ENCODE measurements at regions not wholly inside any gene's neighbourhood (a gene's known extent, or its start where the extent isn't known, plus 50 kb on each side); places are given as distances from the start of the nearest gene placed in this dataset.
A peak's percentile ranks its signal among the peaks of the same experiment; 100 is the strongest.

DNA sequence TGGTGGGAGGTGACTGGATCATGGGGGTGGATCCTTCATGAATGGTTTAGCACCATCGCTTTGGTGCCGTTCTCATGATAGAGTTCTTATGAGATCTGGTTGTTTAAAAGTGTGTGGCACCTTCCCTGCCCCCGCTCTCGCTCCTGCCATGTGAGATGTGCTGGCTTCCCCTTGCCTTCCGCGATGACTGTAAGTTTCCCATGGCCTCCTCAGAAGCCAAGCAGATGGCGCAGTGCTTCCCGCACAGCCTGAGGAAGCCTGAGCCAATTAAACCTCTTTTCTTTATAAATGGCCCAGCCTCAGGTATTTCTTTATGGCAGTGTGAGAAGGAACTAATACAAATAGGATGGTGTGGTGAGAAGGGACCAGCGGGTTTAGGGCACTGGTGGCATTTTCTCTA lies 243.3 kb upstream of the CELF2 start:
- DNase-seq (ENCODE audit: low spot score): no peak

DNA sequence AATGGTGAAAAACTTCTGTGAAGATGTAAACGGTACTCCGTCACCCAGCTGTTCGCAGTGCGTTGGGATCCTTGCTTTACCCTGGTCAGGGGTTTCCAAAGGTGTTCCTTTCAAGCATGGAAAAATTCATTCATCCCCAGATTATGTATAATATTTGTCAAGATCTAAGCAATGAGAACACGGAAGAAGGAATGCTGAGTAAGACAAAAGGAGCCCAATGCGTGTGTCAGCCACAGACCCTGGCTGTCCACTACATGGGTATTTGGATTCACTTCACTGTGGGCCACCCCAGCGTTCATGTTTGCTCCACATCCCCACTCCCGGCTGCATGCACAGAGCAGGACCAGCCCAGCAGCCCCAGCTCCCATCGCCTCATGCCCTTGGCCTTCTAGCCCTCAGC lies 241.3 kb upstream of the CELF2 start:
- no peak for DNase-seq (ENCODE audit: low spot score)

DNA sequence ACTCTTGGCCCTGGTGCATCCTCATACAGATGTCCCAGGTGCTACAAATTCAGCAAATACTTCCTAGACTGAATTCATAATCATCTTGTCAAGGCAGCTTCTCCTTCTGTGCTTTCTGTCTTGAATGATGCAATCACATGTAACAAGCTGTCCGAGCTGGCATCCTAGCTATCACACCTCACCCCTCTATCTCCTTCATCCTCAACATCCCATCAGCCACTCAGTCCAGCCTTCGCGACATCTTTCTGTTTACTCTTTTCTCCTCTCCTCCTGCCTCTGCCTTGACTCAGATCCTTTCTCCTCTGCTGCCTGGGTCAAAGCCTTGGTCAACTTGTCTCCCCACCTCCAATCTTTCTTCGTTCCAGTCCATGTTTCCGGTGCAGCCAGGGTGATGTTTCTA lies 240.4 kb upstream of the CELF2 start:
- DNase-seq (ENCODE audit: low spot score): no peak

DNA sequence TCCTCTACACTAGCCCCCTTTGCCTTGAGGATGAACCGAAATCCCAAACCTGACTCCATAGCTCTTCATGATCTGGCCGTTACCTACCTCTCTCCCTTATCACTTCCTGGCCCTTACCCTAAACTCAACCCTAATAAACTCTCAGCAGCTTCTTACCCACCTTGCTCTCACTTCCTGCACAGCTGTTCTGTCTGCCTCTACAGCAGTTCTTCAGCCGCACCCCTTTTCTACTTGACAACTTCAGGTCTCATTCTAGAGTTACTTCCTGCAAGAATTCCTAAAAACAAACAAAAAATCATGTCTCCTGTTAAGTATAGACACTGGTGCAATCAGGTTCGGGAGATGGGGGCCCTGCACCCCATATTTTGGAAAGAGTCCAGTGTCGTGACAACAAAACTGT lies 239.9 kb upstream of the CELF2 start:
- no peak for DNase-seq (ENCODE audit: low spot score)

DNA sequence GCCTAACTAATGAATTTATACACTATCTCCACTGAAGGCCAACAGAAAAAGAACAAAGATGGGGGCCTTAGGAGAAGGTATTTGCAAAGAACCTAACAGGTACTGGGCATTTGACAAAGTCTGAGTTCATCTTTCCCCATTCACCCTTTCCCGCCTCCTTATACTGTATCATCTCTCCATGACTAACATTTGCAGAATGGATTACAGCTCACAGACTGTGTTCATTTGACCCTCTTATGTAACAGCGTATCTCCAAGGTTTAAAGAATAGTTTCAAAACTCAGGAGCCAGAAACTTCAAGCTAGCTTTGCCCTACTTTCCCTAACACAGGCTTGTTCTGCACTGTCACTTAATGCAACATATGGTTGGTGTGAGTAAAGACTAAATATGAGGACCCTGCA lies 238.7 kb upstream of the CELF2 start:
- no peak for DNase-seq (ENCODE audit: low spot score)

DNA sequence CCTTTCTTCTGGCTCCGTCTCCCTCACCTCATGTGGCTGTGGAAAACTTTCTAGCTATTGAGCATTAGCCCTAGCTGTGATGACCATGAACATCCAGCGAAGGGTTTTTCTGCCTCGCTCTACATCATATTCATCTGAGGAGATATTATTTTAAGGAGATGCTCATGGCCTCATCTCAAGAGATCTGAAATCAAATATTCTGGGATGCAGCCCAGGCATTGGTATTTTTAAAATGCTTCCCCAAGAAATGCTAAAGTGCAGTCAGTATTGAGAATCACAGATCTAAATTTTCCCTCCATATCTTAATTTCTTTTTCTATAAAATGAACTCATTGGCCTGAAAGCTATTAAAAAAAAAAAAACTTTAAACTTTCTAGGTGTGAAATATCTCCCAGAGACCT lies 238.2 kb upstream of the CELF2 start:
- DNase-seq (ENCODE audit: low spot score): no peak

DNA sequence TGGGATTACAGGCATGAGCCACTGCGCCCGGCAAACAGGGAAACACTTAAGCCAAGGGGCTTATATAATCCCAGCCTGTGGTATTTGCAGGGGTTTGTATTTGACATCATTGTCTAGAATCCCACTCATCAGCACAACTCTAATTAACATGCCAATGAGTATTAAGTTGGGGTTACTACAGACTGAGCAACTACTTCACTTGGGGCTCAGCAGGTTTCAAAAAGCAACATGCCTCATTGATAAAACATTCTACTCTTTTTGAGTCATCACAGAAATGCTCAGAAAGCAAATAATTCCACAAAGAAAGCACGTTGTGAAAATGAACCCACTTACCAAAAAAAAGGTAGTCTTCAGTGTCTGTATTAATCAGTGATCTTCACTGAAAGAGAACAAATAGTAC lies 236.9 kb upstream of the CELF2 start:
- DNase-seq (ENCODE audit: low spot score): no peak

DNA sequence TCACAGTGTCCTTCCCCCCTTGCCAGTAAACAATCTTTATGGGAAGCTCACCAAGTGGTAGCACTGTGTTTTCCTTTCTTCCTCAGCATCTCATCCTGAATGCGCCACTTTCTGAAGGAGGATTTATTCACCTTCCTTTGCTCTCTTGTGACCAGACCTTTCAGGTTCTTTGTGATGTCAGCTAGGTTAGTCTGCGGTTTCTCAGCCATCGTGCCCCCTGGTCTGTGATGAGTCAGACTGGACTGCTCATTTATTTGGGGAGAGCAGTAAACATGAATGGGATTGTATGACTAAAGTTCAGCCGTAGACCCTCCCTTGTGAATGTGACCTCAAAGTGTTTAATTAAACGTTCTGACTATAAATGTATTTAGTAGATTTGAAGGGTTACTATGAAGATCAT lies 235.1 kb upstream of the CELF2 start:
- DNase-seq (ENCODE audit: low spot score): peak; percentile 43

DNA sequence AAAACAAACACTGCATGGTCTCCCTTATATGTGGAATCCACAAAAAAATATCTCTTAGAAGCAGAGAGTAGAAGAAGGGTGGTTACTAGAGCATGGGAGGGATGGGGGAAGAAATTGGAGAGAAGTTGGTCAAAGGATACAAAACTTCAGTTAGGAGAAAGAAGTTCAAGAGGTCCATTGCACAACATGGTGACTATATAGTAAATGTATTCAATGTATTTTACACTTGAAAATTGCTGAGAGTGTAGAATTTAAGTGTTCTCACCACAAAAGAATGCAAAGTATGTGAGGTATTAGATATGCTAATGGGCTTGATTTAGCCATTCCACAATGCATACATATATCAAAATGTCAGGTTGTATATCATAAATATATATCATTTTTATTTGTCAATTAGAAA lies 232.0 kb upstream of the CELF2 start:
- DNase-seq (ENCODE audit: low spot score): peak; percentile 6

DNA sequence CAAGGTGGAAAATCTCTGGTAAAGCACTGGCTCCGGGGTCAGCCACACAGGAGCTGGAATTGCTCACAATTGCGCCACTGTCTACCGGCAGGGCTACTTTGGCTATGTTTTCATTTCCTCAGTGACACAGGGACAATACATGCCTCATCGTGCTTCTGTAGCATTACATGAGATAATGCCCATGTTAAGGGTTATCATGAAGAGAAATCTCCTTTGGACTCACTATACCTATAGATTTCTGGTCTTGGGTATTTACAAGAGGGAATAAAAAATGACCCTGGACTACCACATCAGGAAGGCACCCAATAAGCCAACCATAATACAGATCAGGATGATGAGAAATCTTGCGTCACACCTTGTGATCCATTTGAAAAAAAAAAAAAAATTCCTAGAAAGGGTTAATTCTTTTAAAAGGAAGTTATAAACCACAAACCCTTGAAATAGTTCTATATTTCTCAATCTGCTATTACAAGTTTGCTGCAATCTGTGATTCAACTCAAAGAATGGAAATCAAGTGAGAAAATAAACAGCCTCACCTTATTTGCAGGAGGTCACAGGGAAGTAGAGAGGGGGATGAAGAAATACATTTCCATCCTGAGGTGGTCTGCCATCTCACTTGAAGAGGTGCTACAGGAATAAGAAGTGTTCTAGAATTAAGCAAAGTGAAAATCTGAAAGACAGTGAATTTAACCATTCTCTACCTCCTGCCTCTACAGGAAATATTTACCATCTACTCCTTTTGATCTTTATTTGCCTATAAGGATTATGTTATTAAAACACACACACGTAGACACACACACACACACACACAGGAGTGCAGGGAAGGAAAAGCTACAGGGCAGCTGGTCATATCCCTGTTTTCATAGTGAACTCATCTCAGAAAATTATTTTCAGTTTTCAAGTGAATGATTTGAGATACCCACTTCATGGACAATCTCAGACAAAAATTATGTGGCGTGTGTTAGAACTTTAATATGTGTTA lies 231.3 kb upstream of the CELF2 start:
- peak; percentile 6 for DNase-seq (ENCODE audit: low spot score)

DNA sequence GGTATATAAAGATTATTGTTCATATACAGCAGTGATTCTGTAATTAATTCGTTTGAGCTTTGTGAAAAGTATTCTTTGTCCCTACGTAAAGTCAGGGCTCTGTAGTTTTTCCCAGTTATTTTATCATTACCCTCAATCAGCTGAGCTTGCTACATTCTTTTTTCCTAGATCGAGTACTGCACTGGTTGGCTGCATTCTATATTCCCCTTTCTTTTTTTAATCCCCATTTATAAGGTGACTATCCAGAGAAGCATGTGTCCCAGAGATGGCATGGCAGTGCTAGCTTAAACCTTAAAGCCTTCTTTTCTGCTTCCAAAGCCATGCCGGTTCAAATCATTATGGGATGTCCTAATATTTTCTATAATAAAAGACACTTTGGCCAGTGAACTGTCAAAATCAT lies 230.1 kb upstream of the CELF2 start:
- DNase-seq (ENCODE audit: low spot score): no peak

DNA sequence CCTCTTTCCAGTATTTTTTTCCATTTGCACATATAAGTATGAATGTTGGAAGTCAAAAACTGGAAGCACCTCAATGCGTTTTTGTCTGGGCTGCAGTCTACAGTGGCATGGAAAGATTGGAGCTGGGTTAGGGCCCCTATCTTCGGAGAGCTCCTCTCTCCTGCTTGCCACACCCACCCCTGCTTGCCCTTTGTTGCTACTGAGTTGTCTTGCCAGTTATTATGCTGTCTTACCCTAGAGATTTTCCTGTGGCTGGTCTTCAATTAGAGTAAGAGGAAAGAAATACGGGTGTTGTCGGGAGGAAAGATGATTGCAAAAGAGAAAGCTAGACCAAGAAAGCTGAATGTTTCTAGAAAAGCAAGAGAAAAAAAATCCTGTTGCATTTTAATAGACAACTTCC lies 228.9 kb upstream of the CELF2 start:
- no peak for DNase-seq (ENCODE audit: low spot score)

DNA sequence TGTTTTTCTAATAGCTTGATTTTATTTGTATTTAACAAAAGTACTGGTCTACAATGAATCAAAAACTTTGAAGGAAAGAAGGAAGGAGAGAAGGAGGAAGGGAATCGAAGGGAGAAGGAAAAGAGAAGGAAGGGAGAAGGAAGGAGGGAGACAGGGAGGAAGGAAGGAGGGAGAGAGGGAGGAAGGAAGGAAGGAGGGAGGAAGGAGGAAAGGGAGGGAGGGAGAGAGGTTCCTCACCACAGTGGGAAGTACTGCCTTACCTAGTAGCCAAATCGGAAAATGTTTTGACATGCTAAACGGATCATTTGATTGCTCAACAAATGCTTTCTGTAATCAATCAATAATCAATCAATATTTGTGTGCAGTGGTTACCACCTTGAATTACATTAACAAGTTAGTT lies 225.8 kb upstream of the CELF2 start:
- DNase-seq (ENCODE audit: low spot score): no peak

DNA sequence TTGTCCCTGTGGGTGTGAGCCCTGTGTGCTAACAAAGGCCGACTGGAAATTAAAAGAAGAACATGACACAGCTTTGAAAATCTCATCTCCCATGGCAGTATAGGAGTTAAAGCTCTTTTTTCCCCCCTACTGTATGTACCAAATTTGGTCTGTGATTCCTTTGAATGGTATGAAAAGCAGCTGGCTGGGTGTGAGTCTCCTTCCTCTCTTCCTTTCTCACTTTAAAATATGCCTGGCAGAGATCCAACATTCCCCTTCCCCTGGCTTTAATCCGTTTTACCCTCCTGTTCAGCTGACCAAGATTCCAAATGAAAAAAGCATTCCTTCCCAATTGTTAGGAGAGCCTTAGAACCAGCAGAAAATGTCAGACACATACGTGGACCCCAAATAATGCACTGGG lies 225.0 kb upstream of the CELF2 start:
- DNase-seq (ENCODE audit: low spot score): peak; percentile 23

DNA sequence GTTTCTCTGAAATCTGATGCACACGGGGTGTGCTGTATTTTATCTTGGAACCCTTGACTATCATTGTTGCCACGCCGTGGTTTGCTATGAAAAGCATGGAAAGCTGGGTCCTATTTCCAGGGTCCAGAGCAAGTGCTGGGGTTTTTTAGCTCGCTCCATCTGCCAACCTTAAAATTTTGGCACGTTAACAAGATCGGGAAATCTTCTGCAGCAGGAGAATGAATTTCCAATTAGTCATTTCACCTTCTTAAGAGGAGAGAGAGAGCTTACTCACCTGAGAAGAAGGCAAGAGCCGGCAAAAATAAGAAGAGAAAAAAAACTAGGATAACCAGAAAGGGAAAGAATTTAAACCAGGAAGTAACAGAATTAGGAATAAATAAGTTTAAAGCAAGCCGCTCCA lies 223.6 kb upstream of the CELF2 start:
- DNase-seq (ENCODE audit: low spot score): no peak

DNA sequence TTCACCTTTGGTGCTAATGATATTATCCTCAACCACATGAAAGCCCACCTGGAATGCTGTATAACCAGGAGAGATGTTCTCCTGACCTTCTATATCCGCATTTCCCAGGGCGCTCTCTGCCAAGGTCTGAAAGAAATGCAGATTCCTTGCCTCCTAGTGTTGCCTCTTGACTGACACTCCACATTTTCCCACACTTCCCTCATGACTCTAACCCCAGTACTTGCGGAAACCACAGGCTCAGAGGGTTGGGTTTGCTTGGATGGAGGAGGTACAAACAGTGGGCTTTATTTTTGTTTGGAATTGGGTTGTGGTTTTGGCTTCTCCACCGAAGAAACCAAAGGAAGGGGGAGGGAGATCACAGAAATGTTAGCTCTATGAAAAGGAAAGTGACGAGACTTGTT lies 222.9 kb upstream of the CELF2 start:
- DNase-seq (ENCODE audit: low spot score): peak; percentile 87

DNA sequence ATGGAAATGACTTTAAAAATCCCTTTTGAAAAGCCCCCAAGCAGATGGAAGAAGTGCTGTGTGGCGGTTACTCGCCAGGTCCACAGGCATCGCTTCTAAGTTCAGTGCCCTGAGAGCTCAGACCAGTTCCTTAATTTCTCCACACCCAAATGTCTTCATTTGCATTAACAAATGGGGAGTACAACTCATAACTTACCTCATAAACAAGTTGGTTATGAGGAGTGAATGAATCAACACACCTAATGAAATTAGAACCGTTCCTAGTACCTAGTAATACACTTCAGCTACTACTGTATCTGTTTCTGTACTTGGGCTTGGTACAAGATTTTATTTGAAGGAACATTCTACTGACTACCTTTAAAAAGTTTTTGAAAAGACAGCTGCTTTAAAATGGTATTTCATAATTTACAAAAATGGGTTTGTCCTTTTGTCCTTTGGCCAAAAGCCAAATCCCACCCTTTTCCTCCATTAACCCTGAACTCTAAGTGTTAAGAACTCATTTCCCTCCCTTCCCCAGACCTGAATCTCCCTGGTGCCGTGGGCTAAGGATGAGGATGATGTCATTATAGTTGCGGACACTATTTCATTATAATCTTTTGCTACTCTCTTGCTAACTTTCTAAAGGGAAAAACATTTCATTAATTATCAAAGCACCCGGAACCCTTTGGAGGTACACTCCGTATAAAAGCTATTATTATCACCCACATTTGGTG lies 221.5 kb upstream of the CELF2 start:
- no peak for DNase-seq (ENCODE audit: low spot score)

DNA sequence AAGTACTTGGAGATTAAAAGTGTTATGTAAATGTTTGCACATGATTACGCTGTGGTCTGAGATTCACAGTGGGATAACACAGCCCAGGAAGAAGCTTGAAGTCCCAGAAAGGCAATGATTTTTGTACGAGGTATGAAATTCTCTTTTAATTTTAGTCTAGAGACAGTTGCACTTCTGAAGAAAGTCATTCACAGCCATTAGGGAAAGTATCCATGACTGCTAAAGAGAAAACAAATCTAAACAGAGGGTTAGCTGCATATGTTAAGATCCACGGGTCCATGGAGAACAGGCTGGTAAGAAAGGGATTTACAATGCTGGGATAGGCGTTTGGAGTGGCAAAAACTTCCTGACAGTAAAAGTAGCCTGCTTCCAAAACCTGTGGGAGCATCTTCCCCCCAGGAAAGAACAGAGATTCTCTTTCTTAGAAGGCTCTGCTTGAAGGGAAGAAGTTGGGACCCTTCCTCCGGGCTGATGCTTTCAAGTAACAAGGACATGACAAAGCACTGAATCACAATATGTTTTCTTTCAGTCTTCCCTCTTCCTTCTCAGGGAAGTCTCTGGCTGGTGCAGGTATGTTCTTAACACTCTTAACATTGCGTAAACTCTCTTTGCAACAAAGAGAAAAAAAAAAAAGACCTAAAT lies 220.8 kb upstream of the CELF2 start:
- DNase-seq (ENCODE audit: low spot score): no peak

DNA sequence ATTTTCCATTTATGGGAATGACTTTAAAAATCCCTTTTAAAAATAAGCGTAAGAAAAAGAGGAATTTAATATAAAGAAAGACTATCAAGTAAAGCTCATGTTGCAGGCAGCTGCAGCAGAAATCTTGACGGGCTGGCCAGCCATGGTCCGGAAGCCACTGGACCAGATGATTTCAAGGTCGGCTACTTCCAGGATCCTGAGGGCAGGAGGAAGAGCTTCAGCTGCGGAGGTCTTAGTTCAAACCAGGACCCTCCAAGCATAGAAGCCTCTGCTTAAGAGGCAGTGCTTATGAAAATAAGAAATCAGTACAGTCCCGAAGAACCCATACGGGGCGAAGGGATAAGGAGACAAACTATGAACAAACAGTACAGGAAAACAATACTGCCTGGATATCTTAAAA lies 220.2 kb upstream of the CELF2 start:
- no peak for DNase-seq (ENCODE audit: low spot score)

DNA sequence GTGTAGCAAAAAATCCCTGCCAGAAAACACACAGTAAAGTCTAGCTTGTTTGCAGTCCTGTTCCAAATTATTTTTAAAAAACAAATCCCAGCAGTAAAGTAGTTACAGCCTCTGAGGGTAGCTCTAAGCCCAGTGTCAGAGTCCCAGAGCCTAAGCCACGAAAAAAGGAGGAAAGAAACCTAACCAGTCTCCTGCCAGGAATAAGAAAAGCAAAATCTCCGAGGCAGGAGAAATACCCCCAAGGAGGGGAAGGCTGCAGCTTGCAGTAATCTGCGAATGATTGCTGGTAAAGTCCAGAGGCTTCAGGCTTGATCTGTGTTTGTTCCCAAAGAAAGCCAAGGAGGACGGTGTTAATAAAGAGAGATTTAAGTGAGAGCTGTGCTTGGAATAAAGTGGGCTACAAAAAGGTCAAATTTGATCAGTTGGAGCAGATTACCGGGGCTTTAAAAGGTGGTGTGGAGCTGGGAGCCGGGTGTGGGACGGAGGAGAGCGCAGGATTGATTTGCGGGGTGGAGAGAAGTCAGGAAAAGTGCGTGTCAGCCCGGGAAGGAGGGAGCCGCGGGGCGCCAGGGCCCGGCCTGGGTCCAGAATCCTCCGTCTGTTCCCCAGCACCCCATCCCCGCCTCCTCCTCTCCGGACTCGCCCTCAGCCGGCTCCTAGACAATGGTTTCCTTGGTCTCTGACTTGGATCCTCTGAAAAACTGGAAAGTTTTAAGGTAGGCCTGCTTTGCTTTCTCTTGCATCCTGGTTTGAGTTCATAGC lies 219.4 kb upstream of the CELF2 start:
- no peak for DNase-seq (ENCODE audit: low spot score)

DNA sequence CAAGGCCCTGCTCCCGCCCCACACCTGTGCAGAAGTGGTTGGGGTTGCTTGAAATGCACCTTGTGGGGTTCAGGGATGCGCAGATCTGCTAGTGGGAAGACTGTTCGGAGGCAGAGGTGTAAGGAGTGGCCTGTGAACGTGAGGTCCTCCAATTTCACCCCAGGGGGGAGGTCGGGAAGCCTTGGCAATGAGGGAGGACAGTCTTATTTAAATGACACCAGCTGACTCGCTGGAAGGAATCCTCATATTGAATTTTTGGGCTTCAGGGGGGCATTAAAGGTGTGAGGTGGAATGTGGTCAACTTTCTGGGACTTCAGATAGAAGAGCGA lies 218.8 kb upstream of the CELF2 start:
- no peak for DNase-seq (ENCODE audit: low spot score)

DNA sequence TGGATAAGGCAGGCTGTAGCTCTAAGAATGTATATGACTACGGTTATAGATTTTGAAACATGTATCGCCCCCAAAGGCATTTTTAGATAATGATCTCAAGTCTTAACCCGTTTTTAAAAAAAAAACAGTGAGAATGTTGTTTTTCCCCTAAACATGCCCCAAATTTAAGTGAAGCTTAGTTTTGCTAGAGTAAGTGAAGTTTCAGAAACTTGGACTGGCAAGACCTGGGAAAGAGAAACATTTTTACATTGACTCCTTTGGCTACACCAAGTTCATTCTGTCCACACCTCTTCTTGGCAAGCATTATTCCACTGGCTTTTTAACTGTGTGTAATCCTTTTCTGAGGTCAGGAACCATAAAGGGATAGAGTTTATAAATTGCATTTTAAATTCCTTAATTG lies 216.7 kb upstream of the CELF2 start:
- DNase-seq (ENCODE audit: low spot score): no peak

Measured in H4 (cell line).